ENCODE measurements at regions not wholly inside any gene's neighbourhood (a gene's known extent, or its start where the extent isn't known, plus 50 kb on each side); places are given as distances from the start of the nearest gene placed in this dataset.

- H3K36me3 Mint-ChIP-seq (ENCODE audit: unreplicated experiment), result no peaks in the 10 kb centered on the region
Measured at GRCh38 chr15:70582143-70582945, 181.0 kb downstream of the UACA start.

GRCh38 chr15:70580958-70581357 is 182.4 kb downstream of the UACA start:
- no peak overlapping the region for H3K27ac Mint-ChIP-seq (ENCODE audit: unreplicated experiment)
- H3K36me3 Mint-ChIP-seq (ENCODE audit: unreplicated experiment), result no peaks in the 10 kb centered on the region
- H3K4me3 Mint-ChIP-seq (ENCODE audit: unreplicated experiment), result no peak overlapping the region
- TF ChIP-seq, protein P1, sequence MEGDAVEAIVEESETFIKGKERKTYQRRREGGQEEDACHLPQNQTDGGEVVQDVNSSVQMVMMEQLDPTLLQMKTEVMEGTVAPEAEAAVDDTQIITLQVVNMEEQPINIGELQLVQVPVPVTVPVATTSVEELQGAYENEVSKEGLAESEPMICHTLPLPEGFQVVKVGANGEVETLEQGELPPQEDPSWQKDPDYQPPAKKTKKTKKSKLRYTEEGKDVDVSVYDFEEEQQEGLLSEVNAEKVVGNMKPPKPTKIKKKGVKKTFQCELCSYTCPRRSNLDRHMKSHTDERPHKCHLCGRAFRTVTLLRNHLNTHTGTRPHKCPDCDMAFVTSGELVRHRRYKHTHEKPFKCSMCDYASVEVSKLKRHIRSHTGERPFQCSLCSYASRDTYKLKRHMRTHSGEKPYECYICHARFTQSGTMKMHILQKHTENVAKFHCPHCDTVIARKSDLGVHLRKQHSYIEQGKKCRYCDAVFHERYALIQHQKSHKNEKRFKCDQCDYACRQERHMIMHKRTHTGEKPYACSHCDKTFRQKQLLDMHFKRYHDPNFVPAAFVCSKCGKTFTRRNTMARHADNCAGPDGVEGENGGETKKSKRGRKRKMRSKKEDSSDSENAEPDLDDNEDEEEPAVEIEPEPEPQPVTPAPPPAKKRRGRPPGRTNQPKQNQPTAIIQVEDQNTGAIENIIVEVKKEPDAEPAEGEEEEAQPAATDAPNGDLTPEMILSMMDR (IDR thresholded peaks at IDR 0.05; ENCODE audit: partially characterized antibody, unreplicated experiment), result no peak
- DNase-seq, result no peak
- no peaks in the 10 kb centered on the region for H3K9me3 Mint-ChIP-seq (ENCODE audit: unreplicated experiment)
- peaks cover 9% of the 10 kb centered on the region for H3K27me3 Mint-ChIP-seq (ENCODE audit: unreplicated experiment)
- H3K4me1 Mint-ChIP-seq (ENCODE audit: low read depth, unreplicated experiment), result no peaks in the 10 kb centered on the region

More at GRCh38 chr15:70582143-70582945, 181.0 kb downstream of the UACA start:
- Mint-ChIP-seq H3K27ac (ENCODE audit: unreplicated experiment) (no peak overlapping the region), H3K9me3 (ENCODE audit: unreplicated experiment) (peaks cover 2% of the 10 kb centered on the region), H3K27me3 (ENCODE audit: unreplicated experiment) (peaks cover 13% of the 10 kb centered on the region), H3K4me1 (ENCODE audit: low read depth, unreplicated experiment) (no peaks in the 10 kb centered on the region), H3K4me3 (ENCODE audit: unreplicated experiment) (no peak overlapping the region)
- no peak for DNase-seq
- TF ChIP-seq, protein P1 (IDR thresholded peaks at IDR 0.05; ENCODE audit: partially characterized antibody, unreplicated experiment), result no peak

- H3K9me3 Mint-ChIP-seq (ENCODE audit: unreplicated experiment), result no peaks in the 10 kb centered on the region
Measured at GRCh38 chr15:70580286-70580685, 183.1 kb downstream of the UACA start.

GRCh38 chr15:70579766-70580165 is 183.6 kb downstream of the UACA start:
- Mint-ChIP-seq H3K9me3 (ENCODE audit: unreplicated experiment) (no peaks in the 10 kb centered on the region), H3K4me3 (ENCODE audit: unreplicated experiment) (no peak overlapping the region), H3K4me1 (ENCODE audit: low read depth, unreplicated experiment) (no peaks in the 10 kb centered on the region), H3K27me3 (ENCODE audit: unreplicated experiment) (peaks cover 9% of the 10 kb centered on the region), H3K27ac (ENCODE audit: unreplicated experiment) (no peak overlapping the region), H3K36me3 (ENCODE audit: unreplicated experiment) (no peaks in the 10 kb centered on the region)
- TF ChIP-seq, protein P1 (IDR thresholded peaks at IDR 0.05; ENCODE audit: partially characterized antibody, unreplicated experiment), result no peak
- no peak for DNase-seq

More at GRCh38 chr15:70580286-70580685, 183.1 kb downstream of the UACA start:
- no peaks in the 10 kb centered on the region for H3K36me3 Mint-ChIP-seq (ENCODE audit: unreplicated experiment)
- DNase-seq, result no peak
- no peak overlapping the region for H3K27ac Mint-ChIP-seq (ENCODE audit: unreplicated experiment)
- TF ChIP-seq, protein P1 (IDR thresholded peaks at IDR 0.05; ENCODE audit: partially characterized antibody, unreplicated experiment), result no peak
- no peaks in the 10 kb centered on the region for H3K4me1 Mint-ChIP-seq (ENCODE audit: low read depth, unreplicated experiment)
- H3K4me3 Mint-ChIP-seq (ENCODE audit: unreplicated experiment), result no peak overlapping the region
- peaks cover 6% of the 10 kb centered on the region for H3K27me3 Mint-ChIP-seq (ENCODE audit: unreplicated experiment)

GRCh38 chr15:70578196-70578595 is 185.2 kb downstream of the UACA start:
- peaks cover 3% of the 10 kb centered on the region for H3K27me3 Mint-ChIP-seq (ENCODE audit: unreplicated experiment)
- H3K27ac Mint-ChIP-seq (ENCODE audit: unreplicated experiment), result no peak overlapping the region
- H3K4me1 Mint-ChIP-seq (ENCODE audit: low read depth, unreplicated experiment), result no peaks in the 10 kb centered on the region
- peaks cover 7% of the 10 kb centered on the region for H3K36me3 Mint-ChIP-seq (ENCODE audit: unreplicated experiment)
- TF ChIP-seq, protein P1 (IDR thresholded peaks at IDR 0.05; ENCODE audit: partially characterized antibody, unreplicated experiment), result no peak
- no peak overlapping the region for H3K4me3 Mint-ChIP-seq (ENCODE audit: unreplicated experiment)
- DNase-seq, result no peak
- H3K9me3 Mint-ChIP-seq (ENCODE audit: unreplicated experiment), result peaks cover 2% of the 10 kb centered on the region
